ENCODE measurements at regions not wholly inside any gene's neighbourhood (a gene's known extent, or its start where the extent isn't known, plus 50 kb on each side); places are given as distances from the start of the nearest gene placed in this dataset.

GRCh38 chr9:115880221-115880885 is 273.2 kb upstream of the PAPPA start:
- Histone ChIP-seq H3K27me3 (ENCODE audit: control insufficient read depth, extremely low read depth, insufficient read depth, low read length) (no peaks in the 10 kb centered on the region), H2AFZ (ENCODE audit: control insufficient read depth, low read length) (no peak overlapping the region), H3K27ac (ENCODE audit: control insufficient read depth, insufficient read depth, low read length) (no peak overlapping the region), H3K36me3 (ENCODE audit: control insufficient read depth in 2 of 2, extremely low read depth in 1 of 2, insufficient read depth in 2 of 2, low read length in 2 of 2) (no peaks in the 10 kb centered on the region), H3K9me1 (ENCODE audit: control insufficient read depth, extremely low read depth, insufficient read depth, low read length) (no peaks in the 10 kb centered on the region), H3K9me3 (ENCODE audit: control insufficient read depth, low read depth, low read length) (no peaks in the 10 kb centered on the region), H3K9ac (ENCODE audit: control insufficient read depth, extremely low read depth, insufficient read depth, low read length) (no peak overlapping the region), H3K4me1 (ENCODE audit: control insufficient read depth, extremely low read depth, insufficient read depth, low read length) (no peaks in the 10 kb centered on the region), H4K20me1 (ENCODE audit: control insufficient read depth, extremely low read depth, insufficient read depth, low read length) (no peaks in the 10 kb centered on the region), H3K4me3 (ENCODE audit: control insufficient read depth in 2 of 3, extremely low read depth in 1 of 3, insufficient read depth in 2 of 3, low read depth in 1 of 3, low read length in 3 of 3) (no peak overlapping the region), H3K79me2 (ENCODE audit: control insufficient read depth, insufficient read depth, low read length) (no peaks in the 10 kb centered on the region), H3K4me2 (ENCODE audit: control insufficient read depth, extremely low read depth, insufficient read depth, low read depth, low read length) (no peak overlapping the region)
- TF ChIP-seq CTCF (optimal IDR thresholded peaks at IDR 0.05 in 1 of 3, IDR thresholded peaks at IDR 0.05 in 1 of 3, conservative IDR thresholded peaks at IDR 0.05 in 1 of 3; ENCODE audit: extremely low read depth in 1 of 3, insufficient read depth in 2 of 3, low read length in 3 of 3): no peak
- no peak for TF ChIP-seq EZH2 (IDR thresholded peaks at IDR 0.05; ENCODE audit: low read length)
- DNase-seq (ENCODE audit: low read depth, low spot score) (no peak), FAIRE-seq (no peak)
- dilution Hi-C loops (cut with MboI; ENCODE audit: extremely low pct_ligation_motif_present, low sequenced_read_pairs): no loop called here

GRCh38 chr9:115882911-115883310 is 270.7 kb upstream of the PAPPA start:
- H3K4me2 ChIP-seq (ENCODE audit: control insufficient read depth, extremely low read depth, insufficient read depth, low read depth, low read length): no peak overlapping the region
- FAIRE-seq: no peak
- H3K79me2 ChIP-seq (ENCODE audit: control insufficient read depth, insufficient read depth, low read length): no peaks in the 10 kb centered on the region

More at GRCh38 chr9:115882911-115883310, 270.7 kb upstream of the PAPPA start:
- H2AFZ ChIP-seq (ENCODE audit: control insufficient read depth, low read length): no peak overlapping the region
- H3K36me3 ChIP-seq (ENCODE audit: control insufficient read depth in 2 of 2, extremely low read depth in 1 of 2, insufficient read depth in 2 of 2, low read length in 2 of 2): no peaks in the 10 kb centered on the region
- dilution Hi-C loops (cut with MboI; ENCODE audit: extremely low pct_ligation_motif_present, low sequenced_read_pairs): no loop called here
- TF ChIP-seq CTCF (optimal IDR thresholded peaks at IDR 0.05 in 1 of 3, IDR thresholded peaks at IDR 0.05 in 1 of 3, conservative IDR thresholded peaks at IDR 0.05 in 1 of 3; ENCODE audit: extremely low read depth in 1 of 3, insufficient read depth in 2 of 3, low read length in 3 of 3) (no peak), EZH2 (IDR thresholded peaks at IDR 0.05; ENCODE audit: low read length) (no peak)
- no peak for DNase-seq (ENCODE audit: low read depth, low spot score)
- H3K9ac ChIP-seq (ENCODE audit: control insufficient read depth, extremely low read depth, insufficient read depth, low read length): no peak overlapping the region
- no peaks in the 10 kb centered on the region for H3K27me3 ChIP-seq (ENCODE audit: control insufficient read depth, extremely low read depth, insufficient read depth, low read length)
- H3K9me1 ChIP-seq (ENCODE audit: control insufficient read depth, extremely low read depth, insufficient read depth, low read length): no peaks in the 10 kb centered on the region
- no peaks in the 10 kb centered on the region for H3K9me3 ChIP-seq (ENCODE audit: control insufficient read depth, low read depth, low read length)
- no peaks in the 10 kb centered on the region for H4K20me1 ChIP-seq (ENCODE audit: control insufficient read depth, extremely low read depth, insufficient read depth, low read length)
- no peaks in the 10 kb centered on the region for H3K4me1 ChIP-seq (ENCODE audit: control insufficient read depth, extremely low read depth, insufficient read depth, low read length)
- H3K27ac ChIP-seq (ENCODE audit: control insufficient read depth, insufficient read depth, low read length): no peak overlapping the region
- H3K4me3 ChIP-seq (ENCODE audit: control insufficient read depth in 2 of 3, extremely low read depth in 1 of 3, insufficient read depth in 2 of 3, low read depth in 1 of 3, low read length in 3 of 3): no peak overlapping the region
